Fibroblast of lung (primary cell): ENCODE measurements at regions not wholly inside any gene's neighbourhood (a gene's known extent, or its start where the extent isn't known, plus 50 kb on each side); places are given as distances from the start of the nearest gene placed in this dataset.
A peak's percentile ranks its signal among the peaks of the same experiment; 100 is the strongest.

ENCODE experiments used
- DNase-seq, 2 donors: peaks; one replicate each; pipeline versions ENCODE4 v3.0.0 to v3.0.0-alpha.2; 2010; ENCODE audit warnings: low read depth in 2 of 2
- H2AFZ ChIP-seq: 2 replicates; pipeline ENCODE4 v1.5.1; 2012; ENCODE audit warnings: low read length, control low read depth, inconsistent platforms
- H3K27ac ChIP-seq: 2 replicates; pipeline ENCODE4 v1.5.1; 2011; ENCODE audit warnings: low read length, control low read depth; ENCODE audit not compliant: insufficient read depth
- H3K27me3 ChIP-seq: 2 replicates; pipeline ENCODE4 v1.5.1; 2011; ENCODE audit warnings: mild to moderate bottlenecking, low read length; ENCODE audit not compliant: control insufficient read depth, insufficient read depth
- H3K36me3 ChIP-seq: 2 replicates; pipeline ENCODE4 v1.5.1; 2011; ENCODE audit warnings: low read length; ENCODE audit not compliant: control insufficient read depth, insufficient read depth
- H3K4me1 ChIP-seq: 2 replicates; pipeline ENCODE4 v1.5.1; 2011; ENCODE audit warnings: low read length; ENCODE audit not compliant: control insufficient read depth, insufficient read depth; ENCODE audit errors: extremely low read depth
- H3K4me2 ChIP-seq: 2 replicates; pipeline ENCODE4 v1.5.1; 2011; ENCODE audit warnings: low read length, control low read depth; ENCODE audit not compliant: insufficient read depth; ENCODE audit errors: extremely low read depth
- H3K4me3 ChIP-seq, 4 experiments: fragments of 200-600 bp in 1 of 4; sonication (generic) in 1 of 4; replicated peaks in 1 of 4; 2 replicates each; pipeline ENCODE4 v1.5.1; 2011 to 2016; ENCODE audit warnings: low read length in 4 of 4, low read depth in 3 of 4, mild to moderate bottlenecking in 3 of 4, control low read depth in 2 of 4, inconsistent platforms in 1 of 4, mixed read lengths in 1 of 4; ENCODE audit not compliant: insufficient read depth in 1 of 4; ENCODE audit errors: control extremely low read depth in 1 of 4
- H3K79me2 ChIP-seq: 2 replicates; pipeline ENCODE4 v1.5.1; 2012; ENCODE audit warnings: mild to moderate bottlenecking, low read length, inconsistent platforms; ENCODE audit not compliant: control insufficient read depth, insufficient read depth
- H3K9ac ChIP-seq: 2 replicates; pipeline ENCODE4 v1.5.1; 2011; ENCODE audit warnings: mild to moderate bottlenecking, low read length, control low read depth; ENCODE audit not compliant: insufficient read depth
- H3K9me3 ChIP-seq: 2 replicates; pipeline ENCODE4 v1.5.1; 2012; ENCODE audit warnings: low read depth, low read length; ENCODE audit not compliant: control insufficient read depth, insufficient read depth
- H4K20me1 ChIP-seq: 2 replicates; pipeline ENCODE4 v1.5.1; 2011; ENCODE audit warnings: low read length; ENCODE audit not compliant: control insufficient read depth, insufficient read depth; ENCODE audit errors: extremely low read depth
- EZH2 ChIP-seq: IDR thresholded peaks from 2 replicates; pipeline ENCODE4 v1.5.1; 2012; ENCODE audit warnings: low read length, control low read depth, mild to moderate bottlenecking; ENCODE audit errors: missing control alignments
- TF ChIP-seq, protein P1 (sequence below), 2 donors: IDR thresholded peaks in 1 of 2; conservative IDR thresholded peaks in 1 of 2; 1 replicate in 1 of 2; 2 replicates in 1 of 2; pipeline ENCODE4 v1.5.1; 2011 to 2012; ENCODE audit warnings: low read length in 2 of 2, control low read depth in 1 of 2, inconsistent platforms in 1 of 2, low read depth in 1 of 2, mild to moderate bottlenecking in 1 of 2

DNA sequence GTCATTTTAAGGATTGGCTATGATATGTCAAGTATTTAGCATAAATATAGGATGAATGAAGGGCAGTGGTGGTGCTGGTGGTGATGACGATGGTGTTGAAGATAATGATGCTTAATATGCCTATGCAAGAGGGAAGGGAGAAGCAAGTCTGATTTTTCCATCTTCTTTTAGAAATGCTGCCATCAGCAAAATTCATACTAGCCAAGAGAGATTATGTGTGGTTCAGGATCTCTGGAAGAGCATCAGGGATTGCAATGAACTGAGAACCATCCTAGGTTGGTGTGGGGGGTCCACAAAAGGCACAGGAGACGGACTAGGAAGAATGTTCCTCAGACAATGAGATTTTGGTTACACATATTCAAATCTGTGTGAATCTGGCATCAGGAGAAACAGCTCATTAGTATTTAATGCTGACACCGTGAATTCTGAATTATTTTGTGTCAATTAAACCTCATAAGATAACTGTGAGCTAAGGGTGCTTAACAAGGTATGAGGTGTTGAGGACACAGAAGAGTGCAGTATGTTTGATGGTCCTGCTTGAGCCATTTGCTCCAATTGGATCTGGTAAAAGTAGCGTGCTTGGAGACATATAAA is 1120.8 kb upstream of the GOT2 start:
- Histone ChIP-seq H3K79me2 (no peaks in the 10 kb centered on the region), H3K36me3 (no peaks in the 10 kb centered on the region), H3K9ac (no peak overlapping the region), H3K4me3 (no peak overlapping the region), H3K4me1 (no peaks in the 10 kb centered on the region), H3K27ac (no peak overlapping the region), H2AFZ (no peak overlapping the region), H3K4me2 (no peak overlapping the region), H4K20me1 (no peaks in the 10 kb centered on the region), H3K9me3 (no peaks in the 10 kb centered on the region), H3K27me3 (no peaks in the 10 kb centered on the region)
- TF ChIP-seq, protein P1, sequence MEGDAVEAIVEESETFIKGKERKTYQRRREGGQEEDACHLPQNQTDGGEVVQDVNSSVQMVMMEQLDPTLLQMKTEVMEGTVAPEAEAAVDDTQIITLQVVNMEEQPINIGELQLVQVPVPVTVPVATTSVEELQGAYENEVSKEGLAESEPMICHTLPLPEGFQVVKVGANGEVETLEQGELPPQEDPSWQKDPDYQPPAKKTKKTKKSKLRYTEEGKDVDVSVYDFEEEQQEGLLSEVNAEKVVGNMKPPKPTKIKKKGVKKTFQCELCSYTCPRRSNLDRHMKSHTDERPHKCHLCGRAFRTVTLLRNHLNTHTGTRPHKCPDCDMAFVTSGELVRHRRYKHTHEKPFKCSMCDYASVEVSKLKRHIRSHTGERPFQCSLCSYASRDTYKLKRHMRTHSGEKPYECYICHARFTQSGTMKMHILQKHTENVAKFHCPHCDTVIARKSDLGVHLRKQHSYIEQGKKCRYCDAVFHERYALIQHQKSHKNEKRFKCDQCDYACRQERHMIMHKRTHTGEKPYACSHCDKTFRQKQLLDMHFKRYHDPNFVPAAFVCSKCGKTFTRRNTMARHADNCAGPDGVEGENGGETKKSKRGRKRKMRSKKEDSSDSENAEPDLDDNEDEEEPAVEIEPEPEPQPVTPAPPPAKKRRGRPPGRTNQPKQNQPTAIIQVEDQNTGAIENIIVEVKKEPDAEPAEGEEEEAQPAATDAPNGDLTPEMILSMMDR (conservative IDR thresholded peaks at IDR 0.05 in 1 of 2, IDR thresholded peaks at IDR 0.05 in 1 of 2; ENCODE audit: low read depth in 1 of 2, low read length in 2 of 2), result no peak
- no peak for TF ChIP-seq EZH2
- DNase-seq, result no peak

DNA sequence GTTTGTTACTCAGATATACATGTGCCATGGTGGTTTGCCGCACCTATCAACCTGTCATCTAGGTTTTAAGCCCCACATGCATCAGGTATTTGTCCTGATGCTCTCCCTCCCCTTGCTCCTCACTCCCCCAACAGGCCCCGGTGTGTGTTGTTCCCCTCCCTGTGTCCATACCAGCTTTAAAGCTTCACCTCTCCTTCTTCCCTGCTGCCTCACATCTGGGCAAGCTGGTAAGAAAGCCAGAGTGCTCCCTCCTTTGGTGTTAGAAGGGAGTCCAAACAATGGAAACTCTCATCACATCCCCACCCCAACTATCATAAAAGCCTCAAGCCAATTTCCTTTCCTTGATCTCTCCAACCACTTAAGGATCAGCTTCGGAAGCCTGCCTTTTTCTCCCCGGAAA is 1115.6 kb upstream of the GOT2 start:
- Histone ChIP-seq H3K9ac (no peak overlapping the region), H2AFZ (no peak overlapping the region), H3K79me2 (no peaks in the 10 kb centered on the region), H3K4me3 (no peak overlapping the region), H3K27me3 (no peaks in the 10 kb centered on the region), H3K4me1 (no peaks in the 10 kb centered on the region), H4K20me1 (no peaks in the 10 kb centered on the region), H3K36me3 (no peaks in the 10 kb centered on the region), H3K9me3 (no peaks in the 10 kb centered on the region), H3K27ac (no peak overlapping the region), H3K4me2 (no peak overlapping the region)
- no peak for DNase-seq
- TF ChIP-seq, protein P1 (conservative IDR thresholded peaks at IDR 0.05 in 1 of 2, IDR thresholded peaks at IDR 0.05 in 1 of 2; ENCODE audit: low read depth in 1 of 2, low read length in 2 of 2), result no peak
- TF ChIP-seq EZH2, result no peak

DNA sequence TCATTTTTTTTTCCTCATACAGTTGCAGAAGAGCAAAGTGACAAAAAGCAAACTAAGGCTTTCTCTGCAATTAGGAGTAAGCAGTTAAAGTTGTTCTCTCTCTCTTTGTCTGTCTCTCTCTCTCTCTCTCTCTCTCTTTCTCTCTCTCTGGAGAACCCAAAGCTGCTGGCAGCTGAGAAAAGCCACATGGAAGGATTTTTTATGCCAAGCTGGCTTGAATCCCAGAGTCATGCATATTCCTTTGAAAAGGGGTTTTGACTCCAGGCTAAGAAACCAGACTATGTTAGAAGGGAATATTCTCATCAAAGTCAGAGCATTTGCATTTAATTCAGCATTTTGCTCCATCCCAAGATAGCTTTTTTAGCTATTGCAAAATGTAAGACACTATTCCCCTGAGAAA is 1114.2 kb upstream of the GOT2 start:
- H3K79me2 ChIP-seq, result no peaks in the 10 kb centered on the region
- H2AFZ ChIP-seq, result no peak overlapping the region
- H3K27me3 ChIP-seq, result no peaks in the 10 kb centered on the region
- H4K20me1 ChIP-seq, result no peaks in the 10 kb centered on the region
- TF ChIP-seq EZH2, result no peak
- TF ChIP-seq, protein P1 (conservative IDR thresholded peaks at IDR 0.05 in 1 of 2, IDR thresholded peaks at IDR 0.05 in 1 of 2; ENCODE audit: low read depth in 1 of 2, low read length in 2 of 2), result no peak
- H3K4me3 ChIP-seq, result no peak overlapping the region
- H3K27ac ChIP-seq, result no peak overlapping the region
- H3K4me2 ChIP-seq, result no peak overlapping the region
- no peaks in the 10 kb centered on the region for H3K9me3 ChIP-seq
- no peaks in the 10 kb centered on the region for H3K4me1 ChIP-seq
- DNase-seq, result peak; percentile 28 to 48
- no peaks in the 10 kb centered on the region for H3K36me3 ChIP-seq
- no peak overlapping the region for H3K9ac ChIP-seq
